Right lung (tissue), 2 donors: ENCODE measurements at regions not wholly inside any gene's neighbourhood (a gene's known extent, or its start where the extent isn't known, plus 50 kb on each side); places are given as distances from the start of the nearest gene placed in this dataset.

ENCODE experiments used
- DNase-seq, 2 donors: peaks; one replicate each; pipeline ENCODE4 v3.0.0-alpha.2; 2013

DNA sequence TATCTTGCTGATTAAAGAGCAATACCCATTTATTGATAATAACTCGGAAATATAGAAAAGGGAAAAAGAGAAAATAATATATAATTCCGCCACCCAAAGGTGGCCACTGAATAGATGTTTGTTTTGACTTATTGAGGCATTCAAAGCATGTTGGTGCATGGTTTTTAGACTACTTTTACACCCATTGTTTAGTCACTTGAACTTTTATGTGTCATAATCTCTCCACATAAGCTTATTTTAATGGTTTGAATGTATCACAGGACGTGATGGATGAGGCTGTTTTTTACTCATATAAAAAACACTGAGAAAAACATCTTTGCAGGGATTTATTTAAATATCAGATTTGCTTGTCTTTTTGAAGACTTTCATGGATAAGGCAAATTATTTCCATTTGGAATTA is 120.4 kb downstream of the ACKR3 start:
- no peak for DNase-seq

DNA sequence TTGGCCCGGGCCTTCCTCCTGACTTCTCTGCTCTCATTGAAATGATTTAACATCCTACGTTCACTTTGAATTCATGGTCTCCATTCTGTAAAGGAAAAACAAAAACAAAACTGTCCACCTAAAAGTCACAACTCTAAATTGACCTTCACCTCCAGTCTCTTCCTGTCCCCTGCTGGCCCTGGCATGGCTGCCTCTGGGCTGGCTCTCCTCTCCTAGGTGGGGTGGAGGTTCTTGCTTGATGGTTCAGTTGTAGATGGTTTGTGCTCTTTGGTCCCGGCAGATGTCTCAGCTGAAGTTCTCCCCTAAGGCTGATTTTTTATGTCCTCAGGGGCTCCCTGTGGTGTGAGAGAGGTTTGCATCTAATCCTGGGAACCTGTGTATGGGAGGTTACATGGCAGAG is 121.1 kb downstream of the ACKR3 start:
- DNase-seq, result no peak

DNA sequence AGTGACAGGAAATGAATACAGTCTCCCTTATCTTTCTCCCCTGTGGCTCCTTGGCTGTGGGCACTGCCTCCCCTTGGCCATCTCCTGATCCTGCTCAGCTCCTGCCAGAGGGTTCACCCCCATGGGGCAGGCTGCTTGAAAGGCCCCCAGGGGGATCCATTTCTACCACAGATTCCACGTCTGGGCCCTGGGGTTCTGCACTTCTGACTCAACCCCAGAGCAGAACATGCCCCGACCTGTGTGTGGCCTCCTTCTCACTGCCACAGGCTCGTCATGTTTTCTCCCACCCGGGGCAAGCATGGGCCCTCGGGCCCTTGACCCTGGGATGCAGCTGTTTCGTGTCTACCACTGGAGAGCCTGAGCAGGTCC is 122.2 kb downstream of the ACKR3 start:
- no peak for DNase-seq

DNA sequence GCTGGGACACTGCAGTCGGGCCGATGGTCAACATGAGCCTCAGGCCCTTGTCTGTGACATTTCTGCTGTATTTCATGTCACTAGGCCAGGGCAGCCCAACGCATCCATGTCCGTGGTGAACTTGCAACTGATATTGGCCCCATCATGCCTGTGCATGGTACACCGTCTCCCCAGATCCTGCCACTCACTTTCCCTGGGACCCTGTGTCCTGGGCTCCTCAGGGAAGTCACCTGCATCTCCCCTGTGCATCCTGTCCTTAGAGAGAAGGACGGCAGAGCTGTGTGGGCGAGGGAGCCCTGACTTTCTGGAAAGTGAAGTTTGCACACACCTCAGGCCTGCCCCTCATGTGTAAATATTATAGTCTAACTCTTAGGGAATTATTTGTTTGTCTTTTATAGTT is 123.3 kb downstream of the ACKR3 start:
- no peak for DNase-seq

DNA sequence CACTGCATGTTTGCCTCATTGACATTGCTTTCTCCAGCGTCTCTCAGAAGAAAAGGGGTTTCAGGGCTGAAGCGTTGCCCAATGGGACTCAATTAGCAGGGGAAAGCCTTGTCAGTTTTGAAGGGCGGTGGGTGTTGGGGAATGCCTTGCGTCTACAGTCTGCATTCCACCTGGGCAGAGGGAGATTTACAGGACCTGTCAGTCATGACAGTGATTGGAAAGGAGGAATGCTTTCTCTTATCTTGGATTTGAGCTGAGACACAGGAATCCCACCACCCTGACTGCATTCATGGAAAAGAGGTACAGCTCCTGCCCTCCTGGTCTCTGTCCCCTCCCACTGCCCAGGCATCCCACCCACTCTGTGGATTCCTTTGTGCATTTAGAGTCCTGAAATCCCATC is 123.9 kb downstream of the ACKR3 start:
- DNase-seq, result no peak

DNA sequence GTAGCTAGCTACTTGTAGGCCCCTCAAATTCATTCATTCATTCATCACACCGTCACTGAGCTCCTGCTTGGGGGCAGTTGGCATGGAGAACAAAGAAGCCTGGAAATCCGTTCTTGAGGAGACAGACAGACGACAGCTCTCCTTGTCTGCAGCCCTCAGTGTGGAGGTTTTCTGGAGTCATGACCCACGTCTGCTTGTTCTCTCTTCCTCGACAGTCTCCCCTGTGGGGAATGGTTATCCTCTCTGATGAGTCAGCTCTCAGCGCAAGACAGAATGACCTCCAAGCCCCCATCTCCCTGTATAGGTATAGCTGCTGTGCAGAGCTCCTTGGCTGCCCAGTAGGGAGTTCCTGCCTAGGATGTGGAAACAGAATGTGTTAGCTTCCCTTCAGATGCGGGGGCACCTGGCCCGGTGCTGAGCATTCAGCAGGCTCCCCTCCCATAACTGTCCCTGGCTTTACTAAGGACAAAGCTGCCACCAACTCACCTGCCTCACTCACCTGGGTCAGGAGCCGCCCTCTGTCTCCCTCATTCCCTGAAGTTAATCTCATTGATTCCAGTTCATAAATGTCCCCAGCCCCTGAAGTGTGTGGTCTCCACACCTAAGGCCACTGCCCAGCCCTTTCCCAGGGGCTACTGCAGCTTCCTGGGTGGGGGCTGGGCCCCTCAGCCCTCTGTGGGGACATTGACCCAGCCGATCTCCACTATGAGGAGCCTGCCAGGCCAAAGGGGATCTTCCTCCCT is 124.7 kb downstream of the ACKR3 start:
- no peak for DNase-seq

DNA sequence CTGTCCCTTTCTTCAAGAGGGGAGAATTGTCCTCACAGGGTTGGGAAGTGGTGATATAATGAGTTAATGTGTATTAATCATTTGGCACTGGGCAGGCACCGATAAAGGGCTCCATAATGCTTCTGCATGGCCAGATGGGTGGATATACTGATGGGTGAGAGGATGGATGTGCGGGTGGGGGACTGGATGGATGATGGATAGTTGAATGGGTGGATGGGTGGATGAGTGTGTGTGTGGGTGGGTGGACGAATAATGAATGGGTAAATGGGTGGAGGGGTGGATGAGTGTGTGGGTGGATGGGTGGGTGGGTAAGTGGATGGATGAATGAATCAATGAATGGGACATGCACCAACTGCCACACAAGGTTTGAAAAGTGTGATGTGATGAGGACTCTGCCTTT is 127.2 kb downstream of the ACKR3 start:
- DNase-seq, result no peak

DNA sequence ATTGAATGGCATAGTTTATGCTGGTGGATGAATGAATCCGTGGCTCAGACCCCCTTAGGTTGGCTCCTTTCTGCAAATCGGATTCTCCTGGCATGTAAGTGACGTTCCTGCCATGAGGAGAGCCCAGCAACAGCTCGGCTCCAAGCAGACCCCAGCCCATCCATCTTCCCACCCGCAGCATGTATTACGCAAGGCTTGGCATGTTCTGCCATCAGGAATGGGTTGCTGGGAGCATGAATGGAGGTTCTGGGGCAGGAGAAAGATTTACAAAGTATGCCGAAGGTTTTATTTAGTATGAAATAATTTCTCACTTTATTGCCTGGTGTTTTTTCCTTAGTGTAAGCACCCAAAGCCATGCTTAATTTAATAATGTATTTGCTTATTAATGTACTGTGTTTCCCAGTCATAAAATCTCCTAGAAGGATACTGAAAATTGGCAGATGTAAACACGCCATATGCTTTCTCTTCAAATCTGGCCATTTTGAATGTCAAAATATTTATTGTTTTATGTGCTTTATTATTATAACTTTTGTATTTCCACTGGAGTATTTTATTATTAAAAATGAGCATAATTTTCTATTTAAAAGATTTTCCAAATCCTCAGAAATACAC is 128.5 kb downstream of the ACKR3 start:
- DNase-seq, result peak; percentile 60 to 65

DNA sequence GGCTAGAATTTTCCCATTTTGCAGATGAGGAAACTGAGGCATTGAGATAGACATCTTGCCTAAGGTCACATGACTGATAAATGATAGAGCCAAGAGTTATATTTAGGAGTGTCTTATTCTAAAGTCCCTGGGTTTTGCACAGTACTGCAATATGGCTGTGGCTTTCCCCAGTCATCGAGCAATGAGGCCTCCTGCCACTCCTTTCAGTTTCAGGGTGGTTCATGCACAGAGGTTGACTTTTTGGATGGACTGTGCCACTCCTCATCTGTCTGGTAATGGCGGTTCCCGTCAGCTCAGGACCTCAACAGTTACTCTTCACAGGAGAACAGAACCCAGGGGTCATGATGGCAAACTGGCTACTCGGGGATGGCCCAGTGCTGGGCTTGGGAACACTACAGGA is 131.1 kb downstream of the ACKR3 start:
- no peak for DNase-seq

- no peak for DNase-seq
Measured at GRCh38 chr2:236702657-236703372, 133.2 kb downstream of the ACKR3 start.

DNA sequence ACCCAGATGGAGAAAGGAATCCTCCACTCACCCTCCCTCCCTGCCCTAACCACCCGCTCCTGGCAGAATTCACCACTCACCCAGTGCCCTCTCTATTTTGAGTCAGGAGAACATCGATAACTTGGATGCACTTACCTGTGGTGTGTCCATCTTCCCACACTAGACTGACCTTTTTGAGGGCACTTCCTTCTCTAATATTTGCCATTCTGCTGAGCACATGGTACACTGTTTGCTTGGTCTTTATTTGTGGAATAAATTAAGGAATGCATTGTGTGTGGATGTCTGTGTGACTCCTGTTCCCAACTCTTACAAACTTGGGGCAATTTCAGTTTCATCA is 133.7 kb downstream of the ACKR3 start:
- no peak for DNase-seq

DNA sequence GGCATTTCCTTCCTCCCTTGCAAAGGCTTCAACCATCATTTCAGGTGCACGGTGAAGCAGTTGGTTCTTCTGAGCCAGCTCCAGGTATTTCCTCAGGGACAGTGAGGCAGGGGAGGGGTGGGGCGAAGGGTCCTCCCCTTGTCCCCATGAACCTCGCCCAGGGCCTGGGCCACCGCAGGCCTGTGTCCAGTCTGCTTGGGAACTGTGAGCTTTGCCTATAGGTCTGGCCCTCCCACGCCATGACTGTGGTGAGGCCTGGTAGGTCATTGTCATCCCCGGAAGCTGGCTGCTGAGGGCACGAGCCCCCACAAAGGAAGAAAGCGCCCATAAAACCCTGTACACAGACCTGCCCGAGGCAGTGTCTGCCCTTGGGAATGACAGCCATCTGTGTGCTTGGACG is 134.3 kb downstream of the ACKR3 start:
- DNase-seq, result no peak

GRCh38 chr2:236704887-236705286 is 135.3 kb downstream of the ACKR3 start:
- no peak for DNase-seq

- DNase-seq, result peak; percentile 88 to 89
Measured at GRCh38 chr2:236705295-236706105, 135.9 kb downstream of the ACKR3 start.

- DNase-seq, result no peak
Measured at GRCh38 chr2:236706288-236706687, 136.7 kb downstream of the ACKR3 start.

DNA sequence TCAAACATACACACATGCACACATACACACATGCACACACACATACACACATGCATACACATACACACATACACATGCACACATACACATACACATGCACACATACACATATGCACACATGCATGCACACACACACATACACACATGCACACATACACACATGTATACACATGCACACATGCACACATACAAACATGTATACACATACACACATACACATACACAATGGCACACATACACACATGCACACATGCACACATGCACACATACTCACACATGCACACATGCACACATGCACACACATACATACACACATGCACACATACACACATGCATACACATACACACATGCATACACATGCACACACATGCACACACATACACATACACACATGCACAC is 137.2 kb downstream of the ACKR3 start:
- no peak for DNase-seq

GRCh38 chr2:236711440-236711839 is 141.8 kb downstream of the ACKR3 start:
- DNase-seq, result no peak

DNA sequence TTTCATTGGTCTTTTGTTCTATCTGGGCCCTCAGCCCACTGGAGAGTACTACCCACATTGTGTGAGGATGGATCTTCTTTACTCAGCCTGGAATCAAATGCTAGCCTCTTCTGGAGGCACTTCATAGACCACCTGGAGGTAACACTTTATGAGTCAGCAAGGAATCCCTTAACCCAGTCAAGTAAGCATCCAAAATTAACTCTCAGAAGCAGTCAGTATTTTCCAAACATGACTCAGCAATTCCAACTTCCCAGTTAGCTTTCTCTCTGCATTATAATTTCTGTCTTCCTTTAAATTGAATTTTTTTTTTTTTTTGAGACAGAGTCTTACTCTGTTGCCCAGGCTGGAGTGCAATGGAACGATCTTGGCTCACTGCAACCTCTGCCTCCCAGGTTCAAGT is 142.7 kb downstream of the ACKR3 start:
- no peak for DNase-seq

- DNase-seq, result no peak
Measured at GRCh38 chr2:236712961-236713673, 143.5 kb downstream of the ACKR3 start.

DNA sequence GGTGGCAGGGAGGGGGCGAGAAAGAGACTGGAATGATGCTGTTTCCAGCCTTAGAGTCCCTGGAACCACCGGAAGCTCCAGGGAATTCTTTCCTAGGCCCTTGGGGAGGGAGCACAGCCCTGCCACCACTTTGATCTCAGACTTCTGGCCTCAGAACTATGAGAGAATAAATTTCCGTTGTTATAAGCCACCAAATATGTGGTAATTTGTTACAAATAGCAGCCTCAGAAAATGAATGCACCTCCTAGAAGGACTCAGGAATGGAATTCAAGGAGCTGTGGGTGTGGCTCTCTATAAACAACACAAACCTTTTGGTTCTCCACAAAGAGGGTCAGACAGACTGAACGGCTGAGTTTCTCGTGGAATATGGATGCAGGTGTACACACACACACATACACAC is 144.5 kb downstream of the ACKR3 start:
- DNase-seq, result no peak

DNA sequence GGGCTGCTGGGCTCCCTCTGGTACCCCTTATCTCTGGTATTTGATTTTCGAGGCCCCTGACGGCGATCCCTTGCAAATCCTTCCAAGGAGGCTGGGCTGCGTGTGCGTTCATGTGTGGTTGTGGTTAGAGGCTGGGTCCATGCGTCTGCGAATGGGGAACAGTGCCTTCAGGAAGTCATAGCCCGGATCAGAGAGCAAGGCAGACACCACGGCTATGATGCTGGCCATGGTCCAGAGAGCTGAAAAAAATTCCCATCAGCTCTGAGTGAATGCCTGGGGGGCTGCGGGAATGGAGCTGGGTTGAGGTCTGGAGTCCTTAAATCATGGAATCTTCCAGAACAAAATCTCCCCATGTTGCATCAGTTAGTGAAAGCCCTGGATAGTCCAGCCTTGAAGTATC is 145.5 kb downstream of the ACKR3 start:
- no peak for DNase-seq

- peak; percentile 63 to 69 for DNase-seq
Measured at GRCh38 chr2:236715491-236715961, 145.9 kb downstream of the ACKR3 start.
